ENCODE measurements at regions not wholly inside any gene's neighbourhood (a gene's known extent, or its start where the extent isn't known, plus 50 kb on each side); places are given as distances from the start of the nearest gene placed in this dataset.

- TF ChIP-seq EZH2 (IDR thresholded peaks at IDR 0.05; ENCODE audit: insufficient read depth, poor library complexity, severe bottlenecking) (no peak), EZH2phosphoT487 (IDR thresholded peaks at IDR 0.05; ENCODE audit: insufficient read depth, low read depth) (no peak)
Observed at GRCh38 chr5:174198541-174198940, 153.0 kb downstream of the NSG2 start.
